NCI-H446 (cell line): ENCODE measurements at regions not wholly inside any gene's neighbourhood (a gene's known extent, or its start where the extent isn't known, plus 50 kb on each side); places are given as distances from the start of the nearest gene placed in this dataset.
"Not testable (repeated sequence)": the region's sequence is repeated elsewhere in the genome, so short reads cannot be mapped to it uniquely, and the experiment has no call there.

Source experiments
- DNase-seq, 2 experiments: peaks; one replicate each; lab custom pipeline; 2025; lab: John Stamatoyannopoulos, UW

- no peak for DNase-seq
Measured at GRCh38 chr2:185645529-185645928, 93.1 kb upstream of the FSIP2 start.

- no peak for DNase-seq
Measured at GRCh38 chr2:185658750-185659149, 79.9 kb upstream of the FSIP2 start.

- DNase-seq: no peak
Measured at GRCh38 chr2:185663811-185664210, 74.8 kb upstream of the FSIP2 start.

- no peak for DNase-seq
Measured at GRCh38 chr2:185664384-185664783, 74.2 kb upstream of the FSIP2 start.

- DNase-seq: no peak
Measured at GRCh38 chr2:185665251-185665814, 73.3 kb upstream of the FSIP2 start.

GRCh38 chr2:185667452-185667851 lies 71.2 kb upstream of the FSIP2 start:
- DNase-seq: no peak

GRCh38 chr2:185668710-185669109 lies 69.9 kb upstream of the FSIP2 start:
- DNase-seq: no peak

- DNase-seq: no peak
Measured at GRCh38 chr2:185674232-185674631, 64.4 kb upstream of the FSIP2 start.

GRCh38 chr2:185676316-185676715 lies 62.3 kb upstream of the FSIP2 start:
- DNase-seq: no peak

- DNase-seq: not testable (repeated sequence)
Measured at GRCh38 chr2:185687001-185687400, 51.6 kb upstream of the FSIP2 start.

GRCh38 chr2:185687967-185688366 lies 50.6 kb upstream of the FSIP2 start:
- no peak for DNase-seq
